GM21447 (cell line): ENCODE measurements at regions not wholly inside any gene's neighbourhood (a gene's known extent, or its start where the extent isn't known, plus 50 kb on each side); places are given as distances from the start of the nearest gene placed in this dataset.

Experiments
- ATAC-seq: cut with Tn5 transposase; IDR thresholded peaks from one replicate; pipeline ENCODE4 v1.9.1; 2021; ENCODE audit not compliant: unreplicated experiment

GRCh38 chr2:234341306-234341985 is 155.4 kb downstream of the ARL4C start:
- ATAC-seq, result no peak

GRCh38 chr2:234339501-234339900 is 157.4 kb downstream of the ARL4C start:
- no peak for ATAC-seq

- no peak for ATAC-seq
These were observed 157.9 kb downstream of the ARL4C start for GRCh38 chr2:234339011-234339410.

GRCh38 chr2:234335661-234336228 is 161.1 kb downstream of the ARL4C start:
- ATAC-seq, result no peak

- no peak for ATAC-seq
These were observed 162.1 kb downstream of the ARL4C start for GRCh38 chr2:234334756-234335155.

GRCh38 chr2:234334151-234334550 is 162.7 kb downstream of the ARL4C start:
- no peak for ATAC-seq

- ATAC-seq, result no peak
These were observed 163.4 kb downstream of the ARL4C start for GRCh38 chr2:234333168-234334130.

- no peak for ATAC-seq
These were observed 164.9 kb downstream of the ARL4C start for GRCh38 chr2:234331966-234332365.

GRCh38 chr2:234331566-234331965 is 165.3 kb downstream of the ARL4C start:
- no peak for ATAC-seq

- no peak for ATAC-seq
These were observed 166.0 kb downstream of the ARL4C start for GRCh38 chr2:234330902-234331301.

- no peak for ATAC-seq
These were observed 167.5 kb downstream of the ARL4C start for GRCh38 chr2:234329202-234329960.

- no peak for ATAC-seq
These were observed 168.4 kb downstream of the ARL4C start for GRCh38 chr2:234328444-234328990.

- no peak for ATAC-seq
These were observed 170.2 kb downstream of the ARL4C start for GRCh38 chr2:234326694-234327093.

GRCh38 chr2:234324116-234324515 is 172.8 kb downstream of the ARL4C start:
- no peak for ATAC-seq

- ATAC-seq, result no peak
These were observed 174.0 kb downstream of the ARL4C start for GRCh38 chr2:234322766-234323465.

GRCh38 chr2:234320066-234320465 is 176.8 kb downstream of the ARL4C start:
- no peak for ATAC-seq

- ATAC-seq, result no peak
These were observed 178.5 kb downstream of the ARL4C start for GRCh38 chr2:234318361-234318760.

GRCh38 chr2:234313558-234313957 is 183.3 kb downstream of the ARL4C start:
- ATAC-seq, result no peak

GRCh38 chr2:234310166-234310565 is 186.7 kb downstream of the ARL4C start:
- ATAC-seq, result no peak

GRCh38 chr2:234309431-234309830 is 187.4 kb downstream of the ARL4C start:
- ATAC-seq, result no peak
